IMR-90 (cell line): ENCODE measurements at regions not wholly inside any gene's neighbourhood (a gene's known extent, or its start where the extent isn't known, plus 50 kb on each side); places are given as distances from the start of the nearest gene placed in this dataset.

Experiments used
- ATAC-seq: fragments of 200-7000 bp; cut with Tn5 transposase; 2 replicates; pipeline ENCODE4 v1.9.1; 2020; ENCODE audit warnings: low read depth, mild to moderate bottlenecking, moderate library complexity
- BruUV-seq: library from RNA; stranded (reverse); fragments of 400-500 nt; replicated peaks from 2 replicates; lab custom pipeline; 2021; lab: Mats Ljungman, UMichigan
- CTCF ChIA-PET: fragments of 300-600 bp; formaldehyde crosslinking; extraction: SDS; loops from one replicate; lab custom pipeline; 2021; ENCODE audit warnings: antibody characterized with exemption; lab: Yijun Ruan, JAX
- POLR2A ChIA-PET: fragments of 300-600 bp; sonication (Branson Sonifier 250); formaldehyde crosslinking; loops from one replicate; lab custom pipeline; 2022; ENCODE audit warnings: antibody characterized with exemption; ENCODE audit not compliant: unreplicated experiment; lab: Charles Lee
- DNase-seq: peaks from one replicate; pipeline ENCODE4 v3.0.0; 2013
- H2AFZ ChIP-seq: replicated peaks from 2 replicates; pipeline ENCODE3; 2013; ENCODE audit warnings: low read length, mild to moderate bottlenecking; ENCODE audit not compliant: poor library complexity
- H2AK5ac ChIP-seq: 2 replicates; pipeline ENCODE4 v1.6.1; 2013; ENCODE audit warnings: low read depth, low read length, inconsistent platforms
- H2AK9ac ChIP-seq: replicated peaks from 2 replicates; pipeline ENCODE3; 2013; ENCODE audit warnings: mild to moderate bottlenecking, low read depth, low read length, moderate library complexity; ENCODE audit not compliant: poor library complexity
- H2BK120ac ChIP-seq: 2 replicates; pipeline ENCODE4 v1.6.1; 2013; ENCODE audit warnings: low read depth, low read length, inconsistent platforms
- H2BK15ac ChIP-seq: 3 replicates; pipeline ENCODE4 v1.6.1; 2013; ENCODE audit warnings: low read depth, low read length, inconsistent platforms
- H2BK20ac ChIP-seq: 2 replicates; pipeline ENCODE4 v1.6.1; 2013; ENCODE audit warnings: low read depth, mild to moderate bottlenecking, inconsistent platforms, low read length, moderate library complexity
- H2BK5ac ChIP-seq: 2 replicates; pipeline ENCODE4 v1.6.1; 2013; ENCODE audit warnings: mild to moderate bottlenecking, low read depth, low read length, inconsistent platforms; ENCODE audit not compliant: poor library complexity, severe bottlenecking
- H3K14ac ChIP-seq: replicated peaks from 2 replicates; pipeline ENCODE4 v1.6.1; 2013; ENCODE audit warnings: low read depth, low read length, inconsistent platforms
- H3K18ac ChIP-seq: 2 replicates; pipeline ENCODE4 v1.6.1; 2013; ENCODE audit warnings: low read depth, low read length, control low read depth
- H3K23ac ChIP-seq: 2 replicates; pipeline ENCODE4 v1.6.1; 2013; ENCODE audit warnings: low read depth, low read length, inconsistent platforms
- H3K27ac ChIP-seq: 2 replicates; pipeline ENCODE4 v1.5.1; 2013; ENCODE audit warnings: mild to moderate bottlenecking, control low read depth, low read length; ENCODE audit not compliant: insufficient read depth
- H3K27me3 ChIP-seq: 2 replicates; pipeline ENCODE4 v1.6.1; 2013; ENCODE audit warnings: low read length; ENCODE audit not compliant: control insufficient read depth, insufficient read depth
- H3K36me3 ChIP-seq: 2 replicates; pipeline ENCODE4 v1.6.1; 2013; ENCODE audit warnings: low read length, mixed read lengths; ENCODE audit not compliant: control insufficient read depth, insufficient read depth
- H3K4ac ChIP-seq: 2 replicates; pipeline ENCODE4 v1.6.1; 2013; ENCODE audit warnings: low read depth, low read length, inconsistent platforms
- H3K4me1 ChIP-seq: 2 replicates; pipeline ENCODE4 v1.6.1; 2013; ENCODE audit warnings: low read length, mixed read lengths; ENCODE audit not compliant: control insufficient read depth, insufficient read depth
- H3K4me2 ChIP-seq: 2 replicates; pipeline ENCODE4 v1.6.1; 2013; ENCODE audit warnings: low read depth, mild to moderate bottlenecking, control low read depth, low read length, moderate library complexity
- H3K4me3 ChIP-seq: 2 replicates; pipeline ENCODE4 v1.5.1; 2013; ENCODE audit warnings: low read depth, mild to moderate bottlenecking, control low read depth, low read length, moderate library complexity; ENCODE audit not compliant: insufficient read depth
- H3K56ac ChIP-seq: 2 replicates; pipeline ENCODE4 v1.6.1; 2013; ENCODE audit warnings: low read length, inconsistent platforms; ENCODE audit not compliant: insufficient read depth; ENCODE audit errors: extremely low read depth
- H3K79me1 ChIP-seq, 2 experiments: 2 replicates each; pipeline ENCODE4 v1.6.1; 2013; ENCODE audit warnings: low read length in 2 of 2, inconsistent platforms in 1 of 2, low read depth in 1 of 2
- H3K9ac ChIP-seq: 2 replicates; pipeline ENCODE4 v1.6.1; 2013; ENCODE audit warnings: low read depth, low read length, control low read depth
- H3K9me1 ChIP-seq: 2 replicates; pipeline ENCODE4 v1.6.1; 2013; ENCODE audit warnings: low read length, inconsistent platforms; ENCODE audit not compliant: insufficient read depth
- H3K9me3 ChIP-seq: 2 replicates; pipeline ENCODE4 v1.6.1; 2013; ENCODE audit warnings: low read length; ENCODE audit not compliant: control insufficient read depth, insufficient read depth
- H4K20me1 ChIP-seq: 2 replicates; pipeline ENCODE4 v1.6.1; 2013; ENCODE audit warnings: low read length, inconsistent platforms; ENCODE audit not compliant: insufficient read depth
- H4K5ac ChIP-seq: 2 replicates; pipeline ENCODE4 v1.6.1; 2013; ENCODE audit warnings: mild to moderate bottlenecking, low read depth, low read length, control low read depth
- H4K8ac ChIP-seq, 2 experiments: 2 replicates each; pipeline ENCODE4 v1.6.1; 2013; ENCODE audit warnings: low read depth in 2 of 2, low read length in 2 of 2, control low read depth in 1 of 2, inconsistent platforms in 1 of 2
- H4K91ac ChIP-seq: 2 replicates; pipeline ENCODE4 v1.6.1; 2013; ENCODE audit warnings: low read depth, low read length, inconsistent platforms; ENCODE audit not compliant: insufficient read depth
- BHLHE40 ChIP-seq: fragments of 150-350 bp; IDR thresholded peaks from 2 replicates; pipeline ENCODE4 v1.6.1; 2016; ENCODE audit warnings: mild to moderate bottlenecking, low read depth, low read length
- CHD1 ChIP-seq: IDR thresholded peaks from 2 replicates; pipeline ENCODE4 v1.6.1; 2012; ENCODE audit warnings: low read depth, low read length, improper control_type of control experiment
- FOS ChIP-seq: fragments of 150-350 bp; IDR thresholded peaks from 2 replicates; pipeline ENCODE4 v1.6.1; 2016; ENCODE audit warnings: low read depth, low read length
- MAFK ChIP-seq: IDR thresholded peaks from 2 replicates; pipeline ENCODE4 v1.6.1; 2012; ENCODE audit warnings: low read depth, low read length, improper control_type of control experiment
- MAZ ChIP-seq: IDR thresholded peaks from 2 replicates; pipeline ENCODE4 v1.6.1; 2012; ENCODE audit warnings: low read depth, mild to moderate bottlenecking, low read length, improper control_type of control experiment, moderate library complexity, borderline replicate concordance
- MXI1 ChIP-seq: IDR thresholded peaks from 2 replicates; pipeline ENCODE4 v1.6.1; 2012; ENCODE audit warnings: low read depth, mild to moderate bottlenecking, low read length, moderate library complexity, borderline replicate concordance
- NFE2L2 ChIP-seq: fragments of 150-350 bp; IDR thresholded peaks from 2 replicates; pipeline ENCODE4 v1.6.1; 2016; ENCODE audit warnings: low read depth, mild to moderate bottlenecking, low read length
- POLR2A ChIP-seq: IDR thresholded peaks from 2 replicates; pipeline ENCODE4 v1.6.1; 2012; ENCODE audit warnings: mild to moderate bottlenecking, low read depth, low read length
- RAD21 ChIP-seq: IDR thresholded peaks from 2 replicates; pipeline ENCODE4 v1.6.1; 2012; ENCODE audit warnings: low read length, improper control_type of control experiment
- RCOR1 ChIP-seq: IDR thresholded peaks from 2 replicates; pipeline ENCODE4 v1.6.1; 2012; ENCODE audit warnings: mild to moderate bottlenecking, low read length, improper control_type of control experiment; ENCODE audit not compliant: insufficient replicate concordance
- RFX5 ChIP-seq: IDR thresholded peaks from 2 replicates; pipeline ENCODE4 v1.8.0; 2012; ENCODE audit warnings: low read depth, mild to moderate bottlenecking, low read length, moderate library complexity
- SMC3 ChIP-seq: fragments of 150-350 bp; IDR thresholded peaks from 2 replicates; pipeline ENCODE4 v1.6.1; 2016; ENCODE audit warnings: low read depth, mild to moderate bottlenecking, antibody characterized with exemption, low read length, moderate library complexity
- WGBS, 2 experiments: methylation state at CpG; one replicate each; pipeline versions ENCODE4 v1.1.5 to v1.1.7; 2013; ENCODE audit warnings: missing lambda C conversion rate in 2 of 2; ENCODE audit not compliant: insufficient read length in 1 of 2; ENCODE audit errors: extremely low coverage in 2 of 2; 5-methylcytosine and 5-hydroxymethylcytosine counted together
- dilution Hi-C: fragments of 300-500 bp; cut with HindIII; formaldehyde crosslinking; loops from one replicate; pipeline ENCODE4 v1.14.3; 2018; ENCODE audit warnings: low sequenced_read_pairs; ENCODE audit not compliant: unreplicated experiment
- in situ Hi-C: fragments of 300-500 bp; cut with MboI; formaldehyde crosslinking; loops from 3 replicates; pipeline ENCODE4 v1.14.3; 2019; ENCODE audit warnings: low sequenced_read_pairs, inconsistent platforms, mixed read lengths
- intact Hi-C: fragments of 100-400 bp; cut with micrococcal nuclease; formaldehyde crosslinking; loops from 2 replicates; pipeline ENCODE4 v1.10.0; 2022
- TF ChIP-seq, protein P1 (sequence below): fragments of 150-350 bp; IDR thresholded peaks from 2 replicates; pipeline ENCODE4 v1.6.1; 2017; ENCODE audit warnings: mild to moderate bottlenecking, antibody characterized with exemption, low read length, low read depth
- TF ChIP-seq, protein P2 (sequence below): fragments of 150-350 bp; IDR thresholded peaks from 2 replicates; pipeline ENCODE4 v1.6.1; 2016; ENCODE audit warnings: low read depth, mild to moderate bottlenecking, low read length, moderate library complexity, borderline replicate concordance
- TF ChIP-seq, protein P3 (sequence below): conservative IDR thresholded peaks from 2 replicates; pipeline ENCODE4 v1.5.1; 2012; ENCODE audit warnings: mild to moderate bottlenecking, low read depth, low read length, improper control_type of control experiment

DNA sequence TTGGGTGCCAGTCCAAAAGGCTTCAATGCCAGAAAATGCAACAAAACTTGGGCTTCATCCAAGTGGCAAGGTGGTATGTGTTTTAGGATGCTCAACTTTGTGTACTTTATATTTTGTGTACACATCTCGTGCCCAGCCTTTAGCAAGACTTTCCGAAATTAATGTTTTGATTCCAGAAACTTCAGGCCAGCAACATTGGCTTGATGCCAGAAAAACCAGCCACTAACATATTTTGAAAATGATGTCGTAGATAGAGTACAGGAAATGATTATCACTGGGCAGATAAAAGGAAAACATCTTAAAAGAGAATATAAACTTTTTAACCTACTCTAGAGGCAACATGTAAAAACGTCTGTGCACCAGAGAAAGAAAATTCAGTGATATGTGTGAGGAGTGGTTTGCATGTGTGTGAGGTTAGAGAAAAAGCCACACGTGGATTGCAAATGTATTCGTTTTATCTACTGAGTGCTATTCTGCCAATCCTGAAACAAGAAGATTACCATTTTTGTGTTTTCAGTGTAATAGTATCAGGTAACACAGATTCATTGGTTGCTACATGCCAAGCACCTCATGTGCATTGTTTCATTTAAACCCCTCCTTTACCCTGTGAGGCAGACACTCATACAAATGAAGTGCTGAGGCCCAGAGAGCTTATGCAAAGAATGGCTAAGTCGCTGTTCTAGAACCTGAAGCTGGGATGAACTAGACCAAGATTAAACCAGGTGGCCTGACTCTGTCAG, 264.8 kb downstream of the C1D start:
- Histone ChIP-seq H2BK20ac (peak overlapping the region; percentile 69; the same call in 1 of the 2 replicates), H2BK15ac (no peak overlapping the region; the same call in 2 of the 3 replicates), H3K23ac (peak overlapping the region; percentile 57; the same call in 1 of the 2 replicates), H3K9ac (no peak overlapping the region), H4K91ac (no peak overlapping the region; the same call in 1 of the 2 replicates), H3K9me1 (peaks cover 4% of the 10 kb centered on the region), H2BK5ac (peak overlapping the region; percentile 15), H3K4me1 (peaks cover 8% of the 10 kb centered on the region), H3K79me1 (no peaks in the 10 kb centered on the region; a peak in 1 of 4 replicates), H2BK120ac (peak overlapping the region; percentile 54), H3K18ac (peak overlapping the region; percentile 0; the same call in 1 of the 2 replicates), H3K27me3 (no peaks in the 10 kb centered on the region), H3K9me3 (no peaks in the 10 kb centered on the region), H2AK9ac (no peak overlapping the region), H4K20me1 (no peaks in the 10 kb centered on the region), H3K56ac (no peak overlapping the region), H3K27ac (peak overlapping the region; percentile 19; the same call in 1 of the 2 replicates), H3K14ac (peak overlapping the region; percentile 66), H3K4me2 (peak overlapping the region; percentile 32; the same call in 1 of the 2 replicates), H2AFZ (peak overlapping the region; percentile 15), H3K36me3 (no peaks in the 10 kb centered on the region), H3K4me3 (no peak overlapping the region), H3K4ac (peak overlapping the region; percentile 42), H4K5ac (peak overlapping the region; percentile 42; the same call in 1 of the 2 replicates), H4K8ac (peak overlapping the region in 1 of 2 experiments; percentile 44; a peak in 2 of 4 replicates), H2AK5ac (no peak overlapping the region)
- dilution Hi-C loops: no loop called here
- ChIA-PET POLR2A (no interaction called here), CTCF (no interaction called here)
- peak; percentile 66 for DNase-seq
- in situ Hi-C loops: no loop called here
- no TSS peak for BruUV-seq
- WGBS, 2 experiments: 0% methylated on average over 2 of the region's 7 CpGs; no CpG with 5 or more reads in 1 of the 2 experiments
- intact Hi-C loops: no loop called here
- peak; percentile 60 for ATAC-seq
- TF ChIP-seq POLR2A (no peak), RAD21 (no peak), NFE2L2 (no peak), RCOR1 (no peak), BHLHE40 (no peak), RFX5 (no peak), MXI1 (no peak), MAZ (no peak), FOS (no peak), CHD1 (no peak), SMC3 (no peak), MAFK (no peak)
- TF ChIP-seq, protein P1, sequence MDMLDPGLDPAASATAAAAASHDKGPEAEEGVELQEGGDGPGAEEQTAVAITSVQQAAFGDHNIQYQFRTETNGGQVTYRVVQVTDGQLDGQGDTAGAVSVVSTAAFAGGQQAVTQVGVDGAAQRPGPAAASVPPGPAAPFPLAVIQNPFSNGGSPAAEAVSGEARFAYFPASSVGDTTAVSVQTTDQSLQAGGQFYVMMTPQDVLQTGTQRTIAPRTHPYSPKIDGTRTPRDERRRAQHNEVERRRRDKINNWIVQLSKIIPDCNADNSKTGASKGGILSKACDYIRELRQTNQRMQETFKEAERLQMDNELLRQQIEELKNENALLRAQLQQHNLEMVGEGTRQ: no peak
- TF ChIP-seq, protein P2, sequence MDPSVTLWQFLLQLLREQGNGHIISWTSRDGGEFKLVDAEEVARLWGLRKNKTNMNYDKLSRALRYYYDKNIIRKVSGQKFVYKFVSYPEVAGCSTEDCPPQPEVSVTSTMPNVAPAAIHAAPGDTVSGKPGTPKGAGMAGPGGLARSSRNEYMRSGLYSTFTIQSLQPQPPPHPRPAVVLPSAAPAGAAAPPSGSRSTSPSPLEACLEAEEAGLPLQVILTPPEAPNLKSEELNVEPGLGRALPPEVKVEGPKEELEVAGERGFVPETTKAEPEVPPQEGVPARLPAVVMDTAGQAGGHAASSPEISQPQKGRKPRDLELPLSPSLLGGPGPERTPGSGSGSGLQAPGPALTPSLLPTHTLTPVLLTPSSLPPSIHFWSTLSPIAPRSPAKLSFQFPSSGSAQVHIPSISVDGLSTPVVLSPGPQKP: no peak
- TF ChIP-seq, protein P3, sequence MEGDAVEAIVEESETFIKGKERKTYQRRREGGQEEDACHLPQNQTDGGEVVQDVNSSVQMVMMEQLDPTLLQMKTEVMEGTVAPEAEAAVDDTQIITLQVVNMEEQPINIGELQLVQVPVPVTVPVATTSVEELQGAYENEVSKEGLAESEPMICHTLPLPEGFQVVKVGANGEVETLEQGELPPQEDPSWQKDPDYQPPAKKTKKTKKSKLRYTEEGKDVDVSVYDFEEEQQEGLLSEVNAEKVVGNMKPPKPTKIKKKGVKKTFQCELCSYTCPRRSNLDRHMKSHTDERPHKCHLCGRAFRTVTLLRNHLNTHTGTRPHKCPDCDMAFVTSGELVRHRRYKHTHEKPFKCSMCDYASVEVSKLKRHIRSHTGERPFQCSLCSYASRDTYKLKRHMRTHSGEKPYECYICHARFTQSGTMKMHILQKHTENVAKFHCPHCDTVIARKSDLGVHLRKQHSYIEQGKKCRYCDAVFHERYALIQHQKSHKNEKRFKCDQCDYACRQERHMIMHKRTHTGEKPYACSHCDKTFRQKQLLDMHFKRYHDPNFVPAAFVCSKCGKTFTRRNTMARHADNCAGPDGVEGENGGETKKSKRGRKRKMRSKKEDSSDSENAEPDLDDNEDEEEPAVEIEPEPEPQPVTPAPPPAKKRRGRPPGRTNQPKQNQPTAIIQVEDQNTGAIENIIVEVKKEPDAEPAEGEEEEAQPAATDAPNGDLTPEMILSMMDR: no peak
